Osteoblast (primary cell): ENCODE measurements at regions not wholly inside any gene's neighbourhood (a gene's known extent, or its start where the extent isn't known, plus 50 kb on each side); places are given as distances from the start of the nearest gene placed in this dataset. TPM values are rescaled to one million over a fixed set of nuclear protein-coding genes. Genes with fewer than 3 reads are reported as not detected.

ENCODE experiments used
- DNase-seq: peaks from one replicate; pipeline ENCODE4 v3.0.0; 2011; ENCODE audit warnings: low spot score, mixed read lengths; ENCODE audit not compliant: insufficient read length; ENCODE audit errors: missing footprints
- H2AFZ ChIP-seq: 2 replicates; pipeline ENCODE4 v1.6.0; 2011; ENCODE audit warnings: mild to moderate bottlenecking, low read length
- H3K27ac ChIP-seq: 2 replicates; pipeline ENCODE4 v1.5.1; 2011; ENCODE audit warnings: mild to moderate bottlenecking, low read depth, low read length, moderate library complexity
- H3K27me3 ChIP-seq: 2 replicates; pipeline ENCODE4 v1.6.0; 2012; ENCODE audit warnings: mild to moderate bottlenecking, control low read depth, inconsistent platforms, low read length, moderate library complexity; ENCODE audit not compliant: insufficient read depth
- H3K36me3 ChIP-seq: 2 replicates; pipeline ENCODE4 v1.5.1; 2011; ENCODE audit warnings: mild to moderate bottlenecking, low read length, control low read depth, moderate library complexity; ENCODE audit not compliant: insufficient read depth
- H3K4me1 ChIP-seq: 2 replicates; pipeline ENCODE4 v1.5.1; 2011; ENCODE audit warnings: mild to moderate bottlenecking, low read length, control low read depth, moderate library complexity; ENCODE audit not compliant: insufficient read depth
- H3K4me2 ChIP-seq: 2 replicates; pipeline ENCODE4 v1.6.0; 2011; ENCODE audit warnings: mild to moderate bottlenecking, low read length; ENCODE audit not compliant: insufficient read depth
- H3K4me3 ChIP-seq: fragments of 200-600 bp; sonication (generic); 3 replicates; pipeline ENCODE4 v1.5.1; 2012; ENCODE audit warnings: mild to moderate bottlenecking, low read length, inconsistent platforms; ENCODE audit not compliant: insufficient read depth
- H3K79me2 ChIP-seq: 2 replicates; pipeline ENCODE4 v1.6.0; 2012; ENCODE audit warnings: mild to moderate bottlenecking, low read length, control low read depth, inconsistent platforms; ENCODE audit not compliant: insufficient read depth
- H3K9me3 ChIP-seq: 2 replicates; pipeline ENCODE4 v1.5.1; 2011; ENCODE audit warnings: low read depth, low read length, control low read depth
- H4K20me1 ChIP-seq: 2 replicates; pipeline ENCODE4 v1.6.0; 2012; ENCODE audit warnings: mild to moderate bottlenecking, low read length, control low read depth; ENCODE audit not compliant: insufficient read depth
- small RNA-seq: library from RNA; depleted of rRNA; stranded (forward); fragments of <200 nt; gene quantifications from one replicate; pipeline ENCODE3, GENCODE V24; 2012
- TF ChIP-seq, protein P1 (sequence below): IDR thresholded peaks from 2 replicates; pipeline ENCODE4 v1.5.1; 2011; ENCODE audit warnings: mild to moderate bottlenecking, low read depth, low read length, moderate library complexity; ENCODE audit errors: extremely low read depth

DNA sequence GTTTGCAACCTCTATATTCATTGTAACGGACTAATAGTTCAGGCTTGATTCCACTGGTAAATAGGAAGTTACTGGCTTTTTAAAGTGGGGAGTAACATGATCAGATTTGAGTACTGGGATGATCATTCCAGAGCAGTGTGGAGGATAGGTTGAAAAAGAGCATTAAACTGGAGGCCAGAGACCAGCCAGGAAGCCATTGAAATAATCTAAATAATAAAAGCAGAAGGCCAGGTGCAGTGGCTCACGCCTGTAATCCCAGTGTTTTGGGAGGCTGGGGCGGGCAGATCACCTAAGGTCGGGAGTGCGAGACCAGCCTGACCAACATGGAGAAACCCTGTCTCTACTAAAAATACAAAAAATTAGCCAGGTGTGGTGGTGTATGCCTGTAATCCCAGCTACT is 56.0 kb upstream of the MSX2 start:
- Histone ChIP-seq H3K4me3 (no peak overlapping the region), H2AFZ (no peak overlapping the region), H3K4me2 (no peak overlapping the region), H3K4me1 (no peaks in the 10 kb centered on the region), H4K20me1 (no peaks in the 10 kb centered on the region), H3K79me2 (no peaks in the 10 kb centered on the region), H3K27ac (no peak overlapping the region), H3K36me3 (no peaks in the 10 kb centered on the region), H3K27me3 (no peaks in the 10 kb centered on the region), H3K9me3 (peaks cover 2% of the 10 kb centered on the region)
- no peak for DNase-seq
- TF ChIP-seq, protein P1, sequence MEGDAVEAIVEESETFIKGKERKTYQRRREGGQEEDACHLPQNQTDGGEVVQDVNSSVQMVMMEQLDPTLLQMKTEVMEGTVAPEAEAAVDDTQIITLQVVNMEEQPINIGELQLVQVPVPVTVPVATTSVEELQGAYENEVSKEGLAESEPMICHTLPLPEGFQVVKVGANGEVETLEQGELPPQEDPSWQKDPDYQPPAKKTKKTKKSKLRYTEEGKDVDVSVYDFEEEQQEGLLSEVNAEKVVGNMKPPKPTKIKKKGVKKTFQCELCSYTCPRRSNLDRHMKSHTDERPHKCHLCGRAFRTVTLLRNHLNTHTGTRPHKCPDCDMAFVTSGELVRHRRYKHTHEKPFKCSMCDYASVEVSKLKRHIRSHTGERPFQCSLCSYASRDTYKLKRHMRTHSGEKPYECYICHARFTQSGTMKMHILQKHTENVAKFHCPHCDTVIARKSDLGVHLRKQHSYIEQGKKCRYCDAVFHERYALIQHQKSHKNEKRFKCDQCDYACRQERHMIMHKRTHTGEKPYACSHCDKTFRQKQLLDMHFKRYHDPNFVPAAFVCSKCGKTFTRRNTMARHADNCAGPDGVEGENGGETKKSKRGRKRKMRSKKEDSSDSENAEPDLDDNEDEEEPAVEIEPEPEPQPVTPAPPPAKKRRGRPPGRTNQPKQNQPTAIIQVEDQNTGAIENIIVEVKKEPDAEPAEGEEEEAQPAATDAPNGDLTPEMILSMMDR: no peak

Small RNAs in the stretch of these regions (small RNA-seq; reads per million reads assigned to genes)
- not detected for gene HIGD1AP3
- gene SUMO2P6: not detected
